Body of pancreas (tissue), 4 donors: ENCODE measurements at regions not wholly inside any gene's neighbourhood (a gene's known extent, or its start where the extent isn't known, plus 50 kb on each side); places are given as distances from the start of the nearest gene placed in this dataset.
A peak's percentile ranks its signal among the peaks of the same experiment; 100 is the strongest.

ENCODE experiments used
- POLR2A ChIP-seq, 3 donors: fragments of 450-650 bp; IDR thresholded peaks; one replicate each; pipeline ENCODE4 v1.6.1; 2016; ENCODE audit warnings: antibody characterized with exemption in 3 of 3, mild to moderate bottlenecking in 2 of 3
- TF ChIP-seq, protein P1 (sequence below), 7 experiments: fragments of 450-650 bp in 4 of 7; fragments of 200-600 bp in 3 of 7; sonication (generic) in 3 of 7; IDR thresholded peaks; one replicate each; pipeline ENCODE4 v1.5.1; 2016 to 2019; ENCODE audit warnings: antibody characterized with exemption in 7 of 7

DNA sequence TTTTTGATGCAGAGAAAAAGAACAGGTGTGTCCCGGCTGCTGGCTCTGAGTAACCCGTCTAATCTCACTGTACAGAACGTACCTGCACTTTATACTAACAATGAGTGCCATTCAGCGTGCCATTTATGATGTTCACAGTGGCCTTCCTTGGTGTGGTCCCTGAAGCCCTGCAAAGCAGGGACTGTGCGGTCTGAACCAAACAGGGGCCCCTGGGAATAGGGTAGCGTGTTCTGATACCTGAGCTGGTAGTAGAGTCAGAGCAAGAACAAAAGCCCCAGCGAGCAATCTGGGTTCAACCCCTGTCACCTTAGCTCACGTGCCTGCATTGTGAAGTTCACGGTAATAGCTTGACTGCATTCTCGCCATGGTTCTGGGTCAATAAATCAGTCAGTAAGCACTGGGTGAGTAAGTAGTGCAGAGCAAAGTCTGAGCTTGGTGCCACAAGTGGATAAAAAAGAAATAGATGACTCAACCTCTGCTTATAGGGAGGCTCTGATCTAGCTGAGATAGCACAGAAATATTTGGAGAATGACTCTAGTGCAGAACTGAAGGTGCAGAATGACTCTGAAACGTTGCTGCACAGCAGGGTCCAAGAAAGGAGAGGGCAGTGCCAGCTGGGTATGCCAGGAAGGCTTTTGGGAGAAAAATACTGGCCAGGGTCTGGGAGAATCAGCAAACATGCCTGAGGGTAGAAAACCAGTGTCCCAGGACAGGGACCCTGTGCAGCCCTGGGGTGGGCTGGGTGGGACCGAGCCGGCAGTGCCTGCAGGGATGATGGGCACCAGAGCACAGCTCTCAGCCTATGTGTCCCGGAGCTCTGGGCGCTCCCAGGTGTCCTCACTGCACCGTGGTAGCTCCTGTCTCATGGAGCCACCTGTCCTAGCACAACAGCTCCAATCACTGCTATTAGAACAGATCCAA is 125.9 kb downstream of the RHOU start:
- TF ChIP-seq, protein P1, sequence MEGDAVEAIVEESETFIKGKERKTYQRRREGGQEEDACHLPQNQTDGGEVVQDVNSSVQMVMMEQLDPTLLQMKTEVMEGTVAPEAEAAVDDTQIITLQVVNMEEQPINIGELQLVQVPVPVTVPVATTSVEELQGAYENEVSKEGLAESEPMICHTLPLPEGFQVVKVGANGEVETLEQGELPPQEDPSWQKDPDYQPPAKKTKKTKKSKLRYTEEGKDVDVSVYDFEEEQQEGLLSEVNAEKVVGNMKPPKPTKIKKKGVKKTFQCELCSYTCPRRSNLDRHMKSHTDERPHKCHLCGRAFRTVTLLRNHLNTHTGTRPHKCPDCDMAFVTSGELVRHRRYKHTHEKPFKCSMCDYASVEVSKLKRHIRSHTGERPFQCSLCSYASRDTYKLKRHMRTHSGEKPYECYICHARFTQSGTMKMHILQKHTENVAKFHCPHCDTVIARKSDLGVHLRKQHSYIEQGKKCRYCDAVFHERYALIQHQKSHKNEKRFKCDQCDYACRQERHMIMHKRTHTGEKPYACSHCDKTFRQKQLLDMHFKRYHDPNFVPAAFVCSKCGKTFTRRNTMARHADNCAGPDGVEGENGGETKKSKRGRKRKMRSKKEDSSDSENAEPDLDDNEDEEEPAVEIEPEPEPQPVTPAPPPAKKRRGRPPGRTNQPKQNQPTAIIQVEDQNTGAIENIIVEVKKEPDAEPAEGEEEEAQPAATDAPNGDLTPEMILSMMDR (IDR thresholded peaks at IDR 0.05): peak in 1 of 7 experiments; percentile 1
- peak in 2 of 3 donors; percentile 13 to 34 for TF ChIP-seq POLR2A (IDR thresholded peaks at IDR 0.05)
